Astrocyte (in vitro differentiated cells and primary cell): ENCODE measurements at regions not wholly inside any gene's neighbourhood (a gene's known extent, or its start where the extent isn't known, plus 50 kb on each side); places are given as distances from the start of the nearest gene placed in this dataset.

Experiments used
- DNase-seq: peaks from one replicate; pipeline ENCODE4 v3.0.0-alpha.2; 2010; ENCODE audit warnings: low read depth
- FAIRE-seq: peaks from 2 replicates; lab custom pipeline; 2011; peaks lifted over from hg19 to GRCh38; lab: Jason Lieb, UNC
- H2AFZ ChIP-seq: 2 replicates; pipeline ENCODE4 v1.6.0; 2012; ENCODE audit warnings: low read depth, low read length, inconsistent platforms
- H3K27ac ChIP-seq: 2 replicates; pipeline ENCODE4 v1.5.1; 2011; ENCODE audit warnings: low read depth, low read length, inconsistent platforms
- H3K27me3 ChIP-seq: 2 replicates; pipeline ENCODE4 v1.6.0; 2011; ENCODE audit warnings: low read length, inconsistent platforms; ENCODE audit not compliant: insufficient read depth
- H3K36me3 ChIP-seq: 2 replicates; pipeline ENCODE4 v1.5.1; 2011; ENCODE audit warnings: low read length, inconsistent platforms; ENCODE audit not compliant: insufficient read depth
- H3K4me1 ChIP-seq: 2 replicates; pipeline ENCODE4 v1.5.1; 2011; ENCODE audit warnings: low read length, inconsistent platforms; ENCODE audit not compliant: insufficient read depth
- H3K4me2 ChIP-seq: 2 replicates; pipeline ENCODE4 v1.6.0; 2012; ENCODE audit warnings: low read length, inconsistent platforms
- H3K4me3 ChIP-seq: 2 replicates; pipeline ENCODE4 v1.5.1; 2011; ENCODE audit warnings: low read depth, mild to moderate bottlenecking, low read length, inconsistent platforms; ENCODE audit not compliant: insufficient read depth
- H3K79me2 ChIP-seq: 2 replicates; pipeline ENCODE4 v1.6.0; 2012; ENCODE audit warnings: mild to moderate bottlenecking, low read length, inconsistent platforms; ENCODE audit not compliant: insufficient read depth
- H3K9ac ChIP-seq: 2 replicates; pipeline ENCODE4 v1.6.0; 2012; ENCODE audit warnings: mild to moderate bottlenecking, low read length, inconsistent platforms
- H3K9me3 ChIP-seq: 2 replicates; pipeline ENCODE4 v1.5.1; 2012; ENCODE audit warnings: low read depth, mild to moderate bottlenecking, low read length, inconsistent platforms; ENCODE audit not compliant: insufficient read depth
- H4K20me1 ChIP-seq: 2 replicates; pipeline ENCODE4 v1.6.0; 2012; ENCODE audit warnings: low read length, inconsistent platforms; ENCODE audit not compliant: insufficient read depth
- H3K27ac Mint-ChIP-seq: one replicate; pipeline ENCODE4 v1.8.0; 2021; ENCODE audit warnings: mild to moderate bottlenecking, mixed read lengths; ENCODE audit not compliant: unreplicated experiment
- H3K27me3 Mint-ChIP-seq: one replicate; pipeline ENCODE4 v1.8.0; 2021; ENCODE audit warnings: low read depth, mixed read lengths; ENCODE audit not compliant: unreplicated experiment
- H3K36me3 Mint-ChIP-seq: one replicate; pipeline ENCODE4 v1.8.0; 2021; ENCODE audit warnings: low read depth, mixed read lengths; ENCODE audit not compliant: unreplicated experiment
- H3K4me1 Mint-ChIP-seq: one replicate; pipeline ENCODE4 v1.8.0; 2021; ENCODE audit warnings: low read depth, mixed read lengths; ENCODE audit not compliant: unreplicated experiment
- H3K4me3 Mint-ChIP-seq: one replicate; pipeline ENCODE4 v1.8.0; 2021; ENCODE audit warnings: mild to moderate bottlenecking, moderate library complexity, mixed read lengths; ENCODE audit not compliant: unreplicated experiment
- H3K9me3 Mint-ChIP-seq: one replicate; pipeline ENCODE4 v1.8.0; 2021; ENCODE audit warnings: mild to moderate bottlenecking, mixed read lengths; ENCODE audit not compliant: unreplicated experiment
- CTCF ChIP-seq: IDR thresholded peaks from 2 replicates; pipeline ENCODE4 v1.5.1; 2011; ENCODE audit warnings: low read depth, mild to moderate bottlenecking, inconsistent platforms, low read length, moderate library complexity; ENCODE audit not compliant: insufficient read depth
- EZH2 ChIP-seq: IDR thresholded peaks from 2 replicates; pipeline ENCODE4 v1.6.1; 2012; ENCODE audit warnings: mild to moderate bottlenecking, low read length, inconsistent platforms; ENCODE audit not compliant: insufficient read depth

GRCh38 chr7:124364283-124364682, 331.4 kb upstream of the TMEM229A start:
- Histone ChIP-seq H3K4me1 (no peaks in the 10 kb centered on the region), H3K27me3 (no peaks in the 10 kb centered on the region), H3K4me2 (no peak overlapping the region), H3K27ac (no peak overlapping the region), H3K36me3 (no peaks in the 10 kb centered on the region), H3K4me3 (no peak overlapping the region), H3K79me2 (no peaks in the 10 kb centered on the region), H4K20me1 (no peaks in the 10 kb centered on the region), H3K9ac (no peak overlapping the region), H2AFZ (no peak overlapping the region), H3K9me3 (no peaks in the 10 kb centered on the region)
- H3K4me3 Mint-ChIP-seq, result no peak overlapping the region
- peaks cover 2% of the 10 kb centered on the region for H3K4me1 Mint-ChIP-seq
- H3K27me3 Mint-ChIP-seq, result no peaks in the 10 kb centered on the region
- no peak for DNase-seq
- no peak overlapping the region for H3K27ac Mint-ChIP-seq
- no peak for FAIRE-seq
- TF ChIP-seq EZH2 (no peak), CTCF (no peak)
- no peaks in the 10 kb centered on the region for H3K36me3 Mint-ChIP-seq
- no peaks in the 10 kb centered on the region for H3K9me3 Mint-ChIP-seq

- no peak overlapping the region for H3K27ac ChIP-seq
- no peaks in the 10 kb centered on the region for H3K79me2 ChIP-seq
- H3K27me3 ChIP-seq, result no peaks in the 10 kb centered on the region
- no peak overlapping the region for H3K9ac ChIP-seq
- Mint-ChIP-seq H3K9me3 (no peaks in the 10 kb centered on the region), H3K27me3 (no peaks in the 10 kb centered on the region), H3K27ac (no peak overlapping the region), H3K4me3 (no peak overlapping the region), H3K36me3 (no peaks in the 10 kb centered on the region), H3K4me1 (peaks cover 4% of the 10 kb centered on the region)
- H2AFZ ChIP-seq, result no peak overlapping the region
- H3K4me3 ChIP-seq, result no peak overlapping the region
- no peaks in the 10 kb centered on the region for H4K20me1 ChIP-seq
- no peaks in the 10 kb centered on the region for H3K9me3 ChIP-seq
- no peaks in the 10 kb centered on the region for H3K4me1 ChIP-seq
- no peak for FAIRE-seq
- H3K4me2 ChIP-seq, result no peak overlapping the region
- TF ChIP-seq CTCF (no peak), EZH2 (no peak)
- no peak for DNase-seq
- H3K36me3 ChIP-seq, result no peaks in the 10 kb centered on the region
Measured at GRCh38 chr7:124354201-124354600, 321.3 kb upstream of the TMEM229A start.

GRCh38 chr7:124351950-124352349, 319.1 kb upstream of the TMEM229A start:
- Mint-ChIP-seq H3K27me3 (no peaks in the 10 kb centered on the region), H3K27ac (no peak overlapping the region), H3K4me3 (no peak overlapping the region), H3K4me1 (peaks cover 4% of the 10 kb centered on the region), H3K36me3 (no peaks in the 10 kb centered on the region), H3K9me3 (peaks cover 3% of the 10 kb centered on the region)
- Histone ChIP-seq H3K4me3 (no peak overlapping the region), H3K9ac (no peak overlapping the region), H3K4me1 (no peaks in the 10 kb centered on the region), H4K20me1 (no peaks in the 10 kb centered on the region), H2AFZ (no peak overlapping the region), H3K9me3 (peaks cover 2% of the 10 kb centered on the region), H3K36me3 (no peaks in the 10 kb centered on the region), H3K4me2 (no peak overlapping the region), H3K27ac (no peak overlapping the region), H3K79me2 (no peaks in the 10 kb centered on the region), H3K27me3 (no peaks in the 10 kb centered on the region)
- DNase-seq (no peak), FAIRE-seq (no peak)
- TF ChIP-seq EZH2 (no peak), CTCF (no peak)
